ENCODE measurements at regions not wholly inside any gene's neighbourhood (a gene's known extent, or its start where the extent isn't known, plus 50 kb on each side); places are given as distances from the start of the nearest gene placed in this dataset.
A peak's percentile ranks its signal among the peaks of the same experiment; 100 is the strongest.
"Not testable (repeated sequence)": the region's sequence is repeated elsewhere in the genome, so short reads cannot be mapped to it uniquely, and the experiment has no call there.

- DNase-seq (ENCODE audit: low spot score), result no peak
Observed at GRCh38 chr20:41719151-41719550, 101.0 kb upstream of the CHD6 start.

DNA sequence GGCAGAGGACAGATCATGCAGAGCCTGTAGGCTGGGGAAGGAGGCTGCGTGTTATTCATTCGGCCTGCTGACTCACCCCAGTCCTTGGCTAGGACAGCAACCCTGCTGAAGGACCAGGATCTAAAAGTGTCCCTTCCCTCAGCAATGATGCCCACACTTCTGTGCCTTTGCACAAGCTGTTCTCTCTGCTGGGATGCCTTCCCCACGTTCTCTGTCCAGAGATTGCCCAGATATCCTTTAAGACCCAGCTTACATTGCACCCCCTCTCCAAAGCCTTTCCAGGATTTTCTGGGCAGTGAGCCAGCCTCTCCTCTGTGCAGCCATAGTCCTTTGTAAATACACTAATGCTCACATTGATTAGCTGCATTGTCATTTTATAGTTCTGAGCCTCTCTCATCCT is 99.3 kb upstream of the CHD6 start:
- no peak for DNase-seq (ENCODE audit: low spot score)

DNA sequence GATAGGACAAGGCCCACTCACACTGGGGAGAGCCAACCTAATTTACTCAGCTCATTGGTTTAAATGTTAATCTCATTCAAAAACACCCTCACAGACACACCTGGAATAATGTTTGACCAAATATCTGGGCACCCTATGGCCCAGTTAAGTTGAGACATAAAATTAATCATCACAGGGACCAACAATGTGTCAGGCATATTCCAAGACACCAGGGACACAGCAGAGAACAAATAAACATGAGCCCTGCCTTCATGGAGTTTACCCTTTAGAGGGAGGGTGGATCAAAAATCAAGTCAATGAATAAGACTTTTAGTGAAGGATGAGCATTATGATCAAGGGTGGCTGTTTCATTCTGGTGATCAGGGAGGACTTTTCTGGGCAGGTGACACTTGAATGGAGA is 98.7 kb upstream of the CHD6 start:
- DNase-seq (ENCODE audit: low spot score), result no peak

DNA sequence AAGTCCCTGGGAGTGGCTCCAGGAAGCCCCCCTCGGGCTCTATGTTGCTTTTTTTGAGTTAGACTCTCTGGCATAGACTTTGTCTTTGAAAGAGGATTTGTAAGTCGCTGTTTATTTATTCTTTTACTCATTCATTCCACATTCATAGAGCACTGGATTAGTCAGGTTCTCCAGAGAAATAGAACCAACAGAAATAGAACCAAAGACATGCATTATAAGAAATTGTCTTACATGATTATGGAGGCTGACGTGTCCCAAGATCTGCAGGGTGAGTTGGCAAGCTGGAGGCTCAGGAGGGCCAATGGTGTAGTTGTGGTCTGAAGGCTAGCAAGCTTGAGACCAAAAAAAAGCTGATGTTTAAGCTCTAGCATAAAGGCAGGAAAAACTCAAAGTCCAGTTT is 98.3 kb upstream of the CHD6 start:
- no peak for DNase-seq (ENCODE audit: low spot score)

DNA sequence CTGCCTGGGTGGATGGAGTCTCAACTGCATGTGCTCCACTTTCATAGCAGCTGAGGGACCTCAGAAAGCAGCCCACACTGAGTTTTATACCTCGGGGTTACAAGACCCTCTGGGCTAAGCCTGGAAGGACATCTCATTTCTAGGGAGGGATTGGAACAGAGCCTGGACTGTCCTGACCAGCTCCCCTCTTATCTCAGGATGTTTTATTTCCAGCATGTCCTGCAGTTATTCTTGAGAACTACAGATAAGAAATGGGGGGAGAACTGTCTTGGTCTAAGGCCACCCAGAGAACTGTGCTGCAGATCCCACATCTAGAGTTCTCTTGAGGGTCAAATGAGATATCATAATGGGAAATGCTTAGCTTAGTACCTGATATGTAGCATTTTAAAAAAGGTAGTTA is 97.3 kb upstream of the CHD6 start:
- no peak for DNase-seq (ENCODE audit: low spot score)

DNA sequence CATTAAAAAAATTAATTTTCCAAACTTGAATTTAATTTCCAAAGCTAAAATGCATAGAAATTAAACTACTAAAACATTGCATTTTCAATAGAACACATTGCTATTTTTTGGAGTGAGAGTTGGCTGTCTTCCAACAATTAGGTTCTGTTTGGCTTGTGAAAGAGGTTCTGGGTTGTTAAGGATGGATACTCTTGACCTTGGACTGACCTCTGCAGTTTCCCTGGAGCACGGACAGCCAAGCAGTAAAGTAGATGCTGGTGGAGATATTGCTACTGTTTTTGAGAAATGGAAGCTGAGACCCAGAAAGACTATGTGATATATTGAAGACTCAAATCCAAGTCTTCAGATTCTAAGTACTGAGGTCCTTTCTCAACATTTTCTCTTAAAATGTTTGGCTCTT is 95.9 kb upstream of the CHD6 start:
- no peak for DNase-seq (ENCODE audit: low spot score)

DNA sequence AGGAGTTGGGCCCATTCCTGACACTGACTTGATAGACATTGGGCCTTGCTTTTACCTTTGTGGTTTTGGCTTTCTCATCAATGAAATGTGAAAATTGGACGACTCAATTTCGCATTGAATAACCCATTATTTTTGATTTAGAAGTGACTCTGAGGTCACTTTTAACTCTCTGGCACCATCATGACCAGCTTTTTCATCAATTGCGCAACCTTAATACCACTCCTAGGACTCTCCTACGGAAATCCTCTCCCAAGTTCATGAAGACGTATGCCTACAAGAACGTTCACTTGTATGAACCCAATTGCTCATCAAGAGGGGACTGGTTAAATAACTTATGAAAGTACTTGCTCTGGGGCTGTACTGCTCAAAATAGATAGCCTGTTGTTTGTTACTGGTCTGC is 86.7 kb upstream of the CHD6 start:
- DNase-seq (ENCODE audit: low spot score), result no peak

DNA sequence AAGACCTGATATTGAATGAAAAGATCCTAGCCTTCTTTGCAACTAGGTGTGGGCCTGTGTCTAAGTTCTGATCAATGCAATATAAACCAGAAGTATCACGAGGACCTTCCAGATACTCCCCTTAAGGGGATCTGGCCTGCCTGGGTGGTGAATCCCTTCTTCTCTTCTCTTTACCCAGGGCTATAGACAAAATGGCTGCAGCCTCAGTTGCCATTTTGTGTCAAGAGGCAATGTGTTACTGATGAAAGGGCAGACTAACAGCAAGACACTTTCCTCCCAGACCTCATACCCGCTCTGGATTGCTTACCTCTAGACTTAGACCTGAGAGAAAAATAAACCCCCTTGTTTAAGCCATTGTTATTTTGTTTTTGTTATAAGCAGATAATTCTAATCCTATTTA is 84.5 kb upstream of the CHD6 start:
- no peak for DNase-seq (ENCODE audit: low spot score)

GRCh38 chr20:41701588-41702348 is 83.6 kb upstream of the CHD6 start:
- DNase-seq (ENCODE audit: low spot score), result no peak

GRCh38 chr20:41699673-41700072 is 81.5 kb upstream of the CHD6 start:
- not testable (repeated sequence) for DNase-seq (ENCODE audit: low spot score)

GRCh38 chr20:41697861-41698559 is 79.8 kb upstream of the CHD6 start:
- peak; percentile 35 for DNase-seq (ENCODE audit: low spot score)

- DNase-seq (ENCODE audit: low spot score), result no peak
Observed at GRCh38 chr20:41696428-41696827, 78.3 kb upstream of the CHD6 start.

DNA sequence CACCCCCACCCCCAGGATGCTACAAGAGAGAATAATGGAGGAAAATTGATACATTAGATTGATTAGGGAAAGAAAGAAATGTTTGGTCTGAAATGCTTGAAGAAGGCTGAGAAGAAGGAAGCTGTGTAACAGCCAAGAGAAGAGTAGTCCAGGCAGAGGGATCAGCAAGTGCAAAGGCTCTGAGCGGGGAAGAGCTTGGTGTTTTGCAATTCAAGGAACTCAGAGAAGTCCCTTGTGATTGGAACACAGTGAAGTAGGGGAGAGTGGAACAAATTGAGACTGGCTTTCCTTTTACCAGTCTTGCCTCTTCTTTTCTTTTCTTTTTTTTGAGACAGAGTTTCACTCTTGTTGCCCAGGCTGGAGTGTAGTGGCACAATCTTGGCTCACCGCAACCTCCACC is 76.6 kb upstream of the CHD6 start:
- no peak for DNase-seq (ENCODE audit: low spot score)

DNA sequence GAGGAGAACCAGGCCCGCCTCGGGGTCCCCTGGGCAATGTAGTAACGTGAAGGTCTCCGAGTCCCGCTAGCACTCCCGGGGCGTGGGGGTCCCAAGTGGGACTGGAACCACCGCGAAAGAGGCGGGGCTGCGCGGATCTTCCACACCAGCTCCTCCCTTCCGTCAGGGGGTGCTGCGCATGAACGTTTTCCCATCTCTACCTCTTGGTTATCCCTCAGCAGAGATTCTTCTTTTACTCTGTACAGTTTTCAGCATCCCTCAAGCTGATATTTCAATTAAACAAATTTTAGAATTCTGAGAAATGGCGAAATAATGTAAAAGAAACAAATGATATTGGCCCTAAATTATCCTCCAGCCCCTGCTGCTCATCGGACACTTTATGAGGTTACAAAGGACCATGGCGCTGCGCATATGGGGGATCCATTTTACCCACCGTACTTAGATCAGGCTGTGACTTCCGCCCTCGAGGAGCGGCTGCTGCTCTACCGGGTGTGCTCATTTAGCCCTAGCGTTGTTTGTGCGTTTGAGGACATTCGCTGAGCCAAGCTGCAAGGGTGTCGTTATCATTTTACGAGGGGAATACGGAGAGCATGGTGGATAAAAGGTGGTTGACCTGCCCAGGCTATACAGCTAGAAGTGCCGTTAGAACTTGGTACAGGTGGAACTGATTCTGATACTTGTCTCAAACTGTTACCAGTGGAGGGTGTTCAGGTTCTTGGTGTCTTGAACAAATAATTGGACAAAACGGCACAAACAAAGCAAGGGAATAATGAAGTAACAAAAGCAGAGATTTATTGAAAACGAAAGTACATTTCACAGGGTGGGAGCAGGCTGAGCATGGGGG is 75.2 kb upstream of the CHD6 start:
- peak; percentile 76 for DNase-seq (ENCODE audit: low spot score)

DNA sequence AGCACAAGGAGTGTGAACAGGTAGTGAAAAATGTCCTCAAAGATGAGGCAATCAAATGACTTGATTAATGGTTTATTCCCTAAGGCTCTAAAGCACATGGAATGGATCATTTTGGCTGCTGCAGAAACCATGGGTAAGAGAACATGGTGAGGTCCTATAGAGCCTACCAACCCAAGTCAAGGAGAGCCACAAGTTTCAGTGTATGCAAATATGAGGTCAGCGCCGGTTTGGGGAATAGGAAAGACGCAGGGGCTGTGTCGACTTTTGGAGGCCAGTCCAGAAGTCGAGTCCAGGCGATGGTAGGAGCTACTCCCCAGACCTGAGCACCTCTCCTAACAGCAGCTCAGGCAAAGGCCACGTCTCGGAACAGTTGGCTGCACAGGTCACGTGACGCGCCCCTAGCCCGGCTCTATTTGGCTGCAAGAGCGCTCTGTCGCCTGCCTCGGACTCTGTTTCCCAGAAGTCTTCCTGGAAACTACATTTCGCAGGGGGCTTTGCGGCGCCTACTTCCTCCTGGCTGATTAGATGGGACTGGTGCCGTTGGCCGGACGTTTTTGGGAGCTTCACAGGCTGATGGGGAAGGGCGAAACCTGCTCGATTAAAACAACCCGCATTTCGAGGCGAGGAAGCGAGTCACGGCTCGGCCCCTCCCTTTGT is 74.4 kb upstream of the CHD6 start:
- DNase-seq (ENCODE audit: low spot score), result no peak

- no peak for DNase-seq (ENCODE audit: low spot score)
Observed at GRCh38 chr20:41691443-41691842, 73.3 kb upstream of the CHD6 start.

DNA sequence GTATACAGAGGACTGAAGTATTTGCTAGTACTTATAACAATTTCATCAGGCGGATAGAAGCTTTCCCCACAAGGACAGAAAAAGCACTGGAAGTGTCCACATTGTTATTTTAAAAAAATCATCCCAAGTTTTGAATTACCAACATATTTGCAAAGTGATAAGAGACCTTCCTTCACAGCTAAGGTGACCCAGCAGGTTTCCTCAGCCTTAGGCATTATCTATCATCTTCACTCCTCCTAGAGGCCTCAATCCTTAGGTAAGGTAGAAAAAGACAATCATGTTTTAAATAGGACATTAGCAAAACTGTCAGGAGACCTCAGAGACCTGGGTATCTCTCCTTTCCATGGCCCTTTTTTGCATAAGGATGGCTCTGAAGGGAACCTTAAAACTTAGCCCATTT is 72.5 kb upstream of the CHD6 start:
- no peak for DNase-seq (ENCODE audit: low spot score)

GRCh38 chr20:41686961-41687360 is 68.8 kb upstream of the CHD6 start:
- no peak for DNase-seq (ENCODE audit: low spot score)

DNA sequence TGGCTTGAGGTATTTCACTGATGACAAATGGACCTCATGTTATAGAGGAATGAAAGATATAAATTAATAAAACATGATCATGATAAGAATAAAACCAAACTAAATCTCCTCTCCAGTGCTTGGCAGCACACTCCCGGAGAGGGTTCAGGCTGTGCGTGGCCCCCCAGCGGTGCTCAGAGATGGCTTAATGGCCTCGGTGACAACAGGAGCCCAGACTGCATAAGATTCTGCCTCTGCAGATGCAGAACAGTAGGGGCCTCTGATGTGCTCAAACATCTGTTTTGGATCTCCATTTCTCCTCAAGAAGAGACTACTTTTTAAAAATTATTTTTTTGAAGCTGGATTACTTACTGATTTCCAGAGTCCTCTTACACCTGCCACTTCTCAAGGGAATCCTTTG is 67.0 kb upstream of the CHD6 start:
- not testable (repeated sequence) for DNase-seq (ENCODE audit: low spot score)

DNA sequence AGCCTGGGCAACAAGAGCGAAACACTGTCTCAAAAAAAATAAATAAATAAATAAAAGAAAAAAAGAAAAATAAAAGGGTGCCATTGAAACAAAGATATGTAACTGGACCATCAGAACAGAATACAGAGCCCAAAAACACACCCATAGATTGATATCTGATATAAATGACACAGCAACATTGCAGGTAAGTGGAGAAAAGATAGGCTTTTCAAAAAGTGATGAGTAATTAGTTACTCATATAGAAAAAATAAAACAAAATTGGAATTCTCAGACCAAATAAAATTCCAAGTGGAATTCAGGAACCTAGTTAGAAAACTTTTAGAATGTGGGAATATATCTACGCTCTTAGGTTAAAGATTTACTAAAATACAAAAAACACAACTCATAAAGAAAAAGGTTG is 60.6 kb upstream of the CHD6 start:
- no peak for DNase-seq (ENCODE audit: low spot score)

DNA sequence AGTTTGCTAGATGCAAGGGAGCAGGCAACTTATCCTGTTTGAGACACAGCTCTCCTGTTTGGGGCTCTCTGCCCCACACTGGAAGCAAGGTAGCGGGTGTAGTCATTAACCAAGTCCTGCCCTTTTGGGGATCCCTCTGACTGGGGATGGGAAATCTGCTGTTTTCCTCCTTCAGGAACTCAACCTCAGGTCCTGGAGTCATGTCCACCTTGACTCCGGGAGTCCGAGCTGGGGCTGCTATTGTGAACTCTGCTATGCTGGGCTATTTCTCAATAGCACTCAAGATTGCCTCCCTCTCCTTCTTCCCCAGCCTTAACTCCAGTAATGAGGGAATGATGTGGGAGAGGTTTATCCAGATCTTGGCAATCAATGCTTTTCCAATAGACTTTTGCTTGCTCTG is 54.1 kb upstream of the CHD6 start:
- no peak for DNase-seq (ENCODE audit: low spot score)

- DNase-seq (ENCODE audit: low spot score), result no peak
Observed at GRCh38 chr20:41671143-41671542, 53.0 kb upstream of the CHD6 start.
